HG03457 (cell line): ENCODE measurements at regions not wholly inside any gene's neighbourhood (a gene's known extent, or its start where the extent isn't known, plus 50 kb on each side); places are given as distances from the start of the nearest gene placed in this dataset.
"Not testable (repeated sequence)": the region's sequence is repeated elsewhere in the genome, so short reads cannot be mapped to it uniquely, and the experiment has no call there.

Source experiments
- ATAC-seq: cut with Tn5 transposase; IDR thresholded peaks from one replicate; pipeline ENCODE4 v1.9.1; 2021; ENCODE audit warnings: moderate number of reproducible peaks; ENCODE audit not compliant: unreplicated experiment

- no peak for ATAC-seq
These were observed 59.0 kb upstream of the ZNF532 start for GRCh38 chr18:58805467-58806187.

GRCh38 chr18:58806826-58807714 is 57.6 kb upstream of the ZNF532 start:
- peak; percentile 59 for ATAC-seq

- ATAC-seq: no peak
These were observed 56.9 kb upstream of the ZNF532 start for GRCh38 chr18:58807766-58808165.

GRCh38 chr18:58808349-58808748 is 56.3 kb upstream of the ZNF532 start:
- no peak for ATAC-seq

GRCh38 chr18:58811859-58812258 is 52.8 kb upstream of the ZNF532 start:
- ATAC-seq: not testable (repeated sequence)

- no peak for ATAC-seq
These were observed 51.6 kb upstream of the ZNF532 start for GRCh38 chr18:58813105-58813504.

GRCh38 chr18:58813561-58814225 is 51.0 kb upstream of the ZNF532 start:
- no peak for ATAC-seq

- ATAC-seq: no peak
These were observed 50.4 kb upstream of the ZNF532 start for GRCh38 chr18:58814317-58814716.
